22Rv1 (cell line): ENCODE measurements at regions not wholly inside any gene's neighbourhood (a gene's known extent, or its start where the extent isn't known, plus 50 kb on each side); places are given as distances from the start of the nearest gene placed in this dataset.

Experiments used
- ZFX ChIP-seq: fragments of 450-650 bp; IDR thresholded peaks from 2 replicates; pipeline ENCODE4 v1.6.1; 2017; ENCODE audit warnings: antibody characterized with exemption, borderline replicate concordance
- TF ChIP-seq, protein P1 (sequence below): fragments of 450-650 bp; IDR thresholded peaks from 2 replicates; pipeline ENCODE4 v1.5.1; 2017; ENCODE audit warnings: mild to moderate bottlenecking

DNA sequence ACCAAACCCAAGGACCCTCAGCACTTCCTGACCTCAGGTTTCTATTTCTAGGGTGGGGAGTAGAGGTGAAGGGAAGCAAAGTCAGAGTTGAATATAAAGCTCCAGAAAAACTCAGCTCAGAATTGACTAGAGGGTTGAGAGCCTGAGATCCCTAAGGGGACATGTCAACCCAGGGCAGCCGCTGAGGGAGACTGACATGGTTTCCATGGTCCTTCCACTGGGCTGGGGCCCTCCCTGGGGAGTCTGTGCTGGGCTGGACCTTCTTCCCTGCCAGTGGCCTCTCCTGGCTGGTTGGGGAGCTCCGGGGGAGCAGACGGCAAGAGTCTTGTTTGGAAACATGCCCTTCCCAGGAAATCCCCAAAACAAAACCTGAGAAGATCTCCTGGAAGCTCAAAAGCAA lies 121.3 kb downstream of the METRNL start:
- TF ChIP-seq, protein P1, sequence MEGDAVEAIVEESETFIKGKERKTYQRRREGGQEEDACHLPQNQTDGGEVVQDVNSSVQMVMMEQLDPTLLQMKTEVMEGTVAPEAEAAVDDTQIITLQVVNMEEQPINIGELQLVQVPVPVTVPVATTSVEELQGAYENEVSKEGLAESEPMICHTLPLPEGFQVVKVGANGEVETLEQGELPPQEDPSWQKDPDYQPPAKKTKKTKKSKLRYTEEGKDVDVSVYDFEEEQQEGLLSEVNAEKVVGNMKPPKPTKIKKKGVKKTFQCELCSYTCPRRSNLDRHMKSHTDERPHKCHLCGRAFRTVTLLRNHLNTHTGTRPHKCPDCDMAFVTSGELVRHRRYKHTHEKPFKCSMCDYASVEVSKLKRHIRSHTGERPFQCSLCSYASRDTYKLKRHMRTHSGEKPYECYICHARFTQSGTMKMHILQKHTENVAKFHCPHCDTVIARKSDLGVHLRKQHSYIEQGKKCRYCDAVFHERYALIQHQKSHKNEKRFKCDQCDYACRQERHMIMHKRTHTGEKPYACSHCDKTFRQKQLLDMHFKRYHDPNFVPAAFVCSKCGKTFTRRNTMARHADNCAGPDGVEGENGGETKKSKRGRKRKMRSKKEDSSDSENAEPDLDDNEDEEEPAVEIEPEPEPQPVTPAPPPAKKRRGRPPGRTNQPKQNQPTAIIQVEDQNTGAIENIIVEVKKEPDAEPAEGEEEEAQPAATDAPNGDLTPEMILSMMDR = no peak
- no peak for TF ChIP-seq ZFX
